H1 (cell line): ENCODE measurements at regions not wholly inside any gene's neighbourhood (a gene's known extent, or its start where the extent isn't known, plus 50 kb on each side); places are given as distances from the start of the nearest gene placed in this dataset.

Experiments
- GABPA ChIP-seq: IDR thresholded peaks from 2 replicates; pipeline ENCODE4 v1.6.1; 2011; ENCODE audit warnings: mild to moderate bottlenecking, low read length, moderate library complexity, borderline replicate concordance; ENCODE audit not compliant: insufficient read depth
- SP4 ChIP-seq: IDR thresholded peaks from 2 replicates; pipeline ENCODE4 v1.6.1; 2012; ENCODE audit warnings: low read length, inconsistent platforms
- SRF ChIP-seq: IDR thresholded peaks from 2 replicates; pipeline ENCODE4 v1.6.1; 2011; ENCODE audit warnings: mild to moderate bottlenecking, low read depth, low read length, moderate library complexity

DNA sequence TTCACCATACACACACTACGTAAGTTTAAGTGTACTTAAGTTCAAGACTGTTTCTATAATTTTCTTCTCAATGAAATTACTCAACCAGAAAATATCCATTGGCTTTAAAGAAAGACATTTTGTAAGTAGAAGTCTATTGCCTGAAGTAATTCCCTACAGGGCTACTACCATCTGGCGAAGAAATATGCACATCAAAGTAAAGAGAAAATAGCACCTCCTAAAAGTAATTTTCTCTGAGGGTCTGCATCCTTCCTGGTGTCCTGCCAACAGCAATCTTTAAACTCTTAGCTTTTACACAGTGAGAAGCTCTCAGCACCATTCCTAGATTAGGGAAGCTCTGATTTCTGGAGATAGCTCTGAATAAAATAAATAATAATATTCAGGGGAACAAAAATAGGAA lies 498.5 kb upstream of the TYRP1 start (continued):
- no peak for TF ChIP-seq GABPA
- no peak for TF ChIP-seq SP4
- TF ChIP-seq SRF = no peak
